ENCODE measurements at regions not wholly inside any gene's neighbourhood (a gene's known extent, or its start where the extent isn't known, plus 50 kb on each side); places are given as distances from the start of the nearest gene placed in this dataset.

- dilution Hi-C loops (cut with MboI; ENCODE audit: extremely low pct_ligation_motif_present, low sequenced_read_pairs) = no loop called here
- H3K79me2 ChIP-seq (ENCODE audit: control insufficient read depth, insufficient read depth, low read length) = no peaks in the 10 kb centered on the region
- BruUV-seq (replicated peaks) = no TSS peak
- no peaks in the 10 kb centered on the region for H4K20me1 ChIP-seq (replicated peaks; ENCODE audit: control insufficient read depth, extremely low read depth, insufficient read depth, low read length)
- FAIRE-seq (no peak), DNase-seq (ENCODE audit: low read depth, low spot score) (no peak)
- no peaks in the 10 kb centered on the region for H3K9me1 ChIP-seq (replicated peaks; ENCODE audit: control insufficient read depth, extremely low read depth, insufficient read depth, low read length)
- CTCF ChIA-PET = no interaction called here
- H3K27me3 ChIP-seq (ENCODE audit: control insufficient read depth in 2 of 2, insufficient read depth in 2 of 2, low read length in 2 of 2) = no peaks in the 10 kb centered on the region
- H3K4me2 ChIP-seq (ENCODE audit: insufficient read depth, low read length) = no peak overlapping the region
- POLR2A ChIA-PET = no interaction called here
- intact Hi-C loops (cut with micrococcal nuclease) = no loop called here
- H3K9ac ChIP-seq (replicated peaks; ENCODE audit: extremely low read depth, insufficient read depth, low read length) = no peak overlapping the region
- H3K9me3 ChIP-seq (replicated peaks; ENCODE audit: control insufficient read depth, insufficient read depth, low read length) = no peaks in the 10 kb centered on the region
- H3K27ac ChIP-seq (ENCODE audit: insufficient read depth, low read depth, low read length) = no peak overlapping the region
- no peaks in the 10 kb centered on the region for H3K4me1 ChIP-seq (ENCODE audit: control insufficient read depth, extremely low read depth, insufficient read depth, low read length)
- H3K4me3 ChIP-seq (replicated peaks in 1 of 3; ENCODE audit: insufficient read depth in 1 of 3, low read depth in 1 of 3, low read length in 3 of 3) = no peak overlapping the region
- no peaks in the 10 kb centered on the region for H3K36me3 ChIP-seq (ENCODE audit: control insufficient read depth in 2 of 2, extremely low read depth in 1 of 2, insufficient read depth in 2 of 2, low read length in 2 of 2)
- no peak overlapping the region for H2AFZ ChIP-seq (ENCODE audit: low read depth, low read length)
- TF ChIP-seq JUN (IDR thresholded peaks at IDR 0.05; ENCODE audit: borderline replicate concordance, insufficient read depth, insufficient read length, low read depth) (no peak), MAX (IDR thresholded peaks at IDR 0.05; ENCODE audit: insufficient read depth, insufficient read length) (no peak), MYC (IDR thresholded peaks at IDR 0.05; ENCODE audit: low read depth, low read length) (no peak), GATA2 (IDR thresholded peaks at IDR 0.05; ENCODE audit: insufficient read depth, insufficient read length, low read depth, low read length) (no peak), EZH2 (IDR thresholded peaks at IDR 0.05; ENCODE audit: borderline replicate concordance, low read depth, low read length, severe bottlenecking) (no peak), FOS (IDR thresholded peaks at IDR 0.05; ENCODE audit: borderline replicate concordance, insufficient read depth, low read length) (no peak), CTCF (IDR thresholded peaks at IDR 0.05; ENCODE audit: extremely low read depth in 1 of 2, insufficient read depth in 1 of 2, low read depth in 1 of 2, low read length in 2 of 2) (no peak), POLR2A (IDR thresholded peaks at IDR 0.05; ENCODE audit: low read depth, low read length) (no peak), POLR2AphosphoS5 (IDR thresholded peaks at IDR 0.05; ENCODE audit: insufficient read depth, low read depth, low read length) (no peak)
Measured at GRCh38 chr2:184270660-184271059, 327.7 kb upstream of the ZNF804A start.

Data from endothelial cell of umbilical vein (primary cell).